ENCODE measurements at regions not wholly inside any gene's neighbourhood (a gene's known extent, or its start where the extent isn't known, plus 50 kb on each side); places are given as distances from the start of the nearest gene placed in this dataset.
"Not testable (repeated sequence)": the region's sequence is repeated elsewhere in the genome, so short reads cannot be mapped to it uniquely, and the experiment has no call there.

- not testable (repeated sequence) for TF ChIP-seq POLR2A, CTCF (IDR thresholded peaks at IDR 0.05)
These were observed 861.8 kb upstream of the INTU start for GRCh38 chr4:126770811-126771553.
